Stimulated activated CD4-positive, alpha-beta T cell treated with anti-CD3 and anti-CD28 coated beads, TNF-alpha, amount 100 ng/mL, for 24 hours (primary cell): ENCODE measurements at regions not wholly inside any gene's neighbourhood (a gene's known extent, or its start where the extent isn't known, plus 50 kb on each side); places are given as distances from the start of the nearest gene placed in this dataset.

Experiments used
- DNase-seq, 3 experiments: peaks; one replicate each; pipeline ENCODE4 v3.0.0-alpha.2; 2020; ENCODE audit warnings: low read depth in 3 of 3

DNA sequence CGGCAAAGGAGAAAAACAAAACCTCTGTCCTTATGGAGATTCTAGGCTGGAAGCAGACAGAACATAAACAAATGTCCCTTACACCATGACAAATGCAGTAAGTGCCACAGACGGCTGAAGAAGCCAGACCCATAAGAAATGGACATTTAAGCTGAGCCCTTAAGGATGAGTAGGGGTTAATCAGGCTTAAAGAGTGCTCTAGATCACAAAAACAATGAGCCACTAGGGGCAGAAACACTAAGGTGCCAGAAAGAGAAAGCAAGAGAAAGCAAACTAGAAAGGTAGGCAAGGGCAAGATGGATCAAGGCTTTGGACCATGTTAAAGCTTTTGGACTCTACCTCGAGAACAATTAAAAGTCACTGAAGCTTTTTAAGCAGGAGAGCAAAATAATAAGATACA lies 326.9 kb upstream of the WWC1 start:
- DNase-seq: no peak

DNA sequence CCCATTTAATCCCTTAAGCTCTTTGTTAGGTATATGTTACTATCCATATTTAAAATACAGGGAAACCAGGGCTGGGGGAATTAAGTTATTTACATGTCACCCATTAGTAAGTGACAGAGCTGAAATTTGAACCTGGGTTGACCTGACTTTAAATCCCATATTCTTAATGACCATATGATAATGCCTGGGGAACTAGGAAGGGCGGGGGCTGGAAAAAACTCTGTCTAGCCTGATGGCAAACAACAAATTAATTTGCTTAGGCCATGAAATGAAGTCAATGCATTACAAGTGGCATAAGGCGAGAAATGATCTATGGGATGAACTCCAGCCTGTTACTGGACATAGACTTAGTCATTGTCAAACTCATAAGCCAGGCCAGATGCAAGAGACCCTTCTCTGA lies 325.7 kb upstream of the WWC1 start:
- DNase-seq: no peak

DNA sequence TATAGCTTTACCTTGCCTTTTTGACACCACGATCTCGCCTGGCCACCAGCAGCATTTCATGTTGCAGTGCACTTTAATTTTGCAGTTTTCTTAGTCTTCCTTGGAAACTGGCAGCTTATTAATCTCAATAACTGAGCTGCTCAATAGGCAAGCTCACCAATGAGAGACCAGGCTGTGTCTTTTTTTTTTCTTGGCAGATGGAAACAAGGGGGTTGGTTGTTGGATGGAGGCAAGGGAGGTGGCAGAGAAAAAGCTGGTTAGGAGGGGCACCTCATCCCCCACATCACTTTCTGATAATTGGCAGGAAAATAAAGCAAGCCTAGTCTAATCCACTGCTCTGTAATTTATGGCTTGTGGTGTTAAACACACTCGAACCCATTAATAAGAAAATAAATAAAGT lies 324.5 kb upstream of the WWC1 start:
- DNase-seq: no peak

DNA sequence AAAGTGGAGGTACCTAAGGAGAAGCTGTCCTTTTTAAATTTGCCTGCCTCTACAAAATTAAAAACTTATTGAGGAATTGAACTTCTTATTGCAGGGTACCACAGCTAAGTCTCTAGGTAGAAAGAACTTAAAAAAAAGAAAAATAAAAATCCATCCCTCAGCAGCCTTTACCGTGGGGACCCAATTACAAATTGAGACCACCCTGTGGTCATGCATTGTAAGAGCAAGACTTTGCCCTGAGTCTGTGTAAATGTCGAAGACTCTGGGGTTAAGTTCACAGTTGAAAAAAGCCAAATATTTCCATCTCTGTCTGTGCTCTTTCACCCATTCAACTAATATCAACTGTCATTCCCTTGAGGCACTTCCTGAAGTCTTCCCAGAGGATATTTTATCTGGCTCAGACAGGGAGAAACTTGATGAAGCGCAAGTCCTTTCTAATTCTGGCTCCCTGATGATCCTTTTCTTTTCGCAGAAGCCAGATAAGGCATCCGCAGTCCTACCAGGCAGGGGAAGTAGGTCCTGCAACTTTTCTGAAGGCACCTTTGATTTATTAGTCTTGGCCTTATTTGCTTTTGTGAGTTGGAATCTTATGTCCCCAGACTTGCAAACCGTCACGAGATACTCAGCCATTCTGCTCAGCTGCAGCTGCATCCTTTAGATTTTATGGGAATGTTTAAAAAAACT lies 323.8 kb upstream of the WWC1 start:
- DNase-seq: no peak

DNA sequence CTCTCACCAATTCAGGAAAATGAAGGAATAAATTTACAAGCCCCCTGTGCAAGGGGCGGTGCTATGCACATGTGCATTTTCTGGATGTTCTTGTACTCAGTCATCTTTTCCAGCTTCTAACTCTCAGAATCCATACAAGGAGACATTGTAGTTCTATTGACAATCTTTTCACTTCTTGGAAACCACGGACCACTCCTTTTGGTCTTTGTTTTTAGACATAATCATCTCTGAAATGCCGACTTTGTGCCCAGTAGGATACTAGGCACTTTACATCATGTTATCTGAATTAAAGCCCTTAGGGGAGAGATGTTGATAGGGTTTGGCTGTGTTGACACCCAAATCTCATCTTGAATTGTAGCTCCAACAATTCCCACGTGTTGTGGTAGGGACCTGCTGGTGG lies 322.6 kb upstream of the WWC1 start:
- no peak for DNase-seq

DNA sequence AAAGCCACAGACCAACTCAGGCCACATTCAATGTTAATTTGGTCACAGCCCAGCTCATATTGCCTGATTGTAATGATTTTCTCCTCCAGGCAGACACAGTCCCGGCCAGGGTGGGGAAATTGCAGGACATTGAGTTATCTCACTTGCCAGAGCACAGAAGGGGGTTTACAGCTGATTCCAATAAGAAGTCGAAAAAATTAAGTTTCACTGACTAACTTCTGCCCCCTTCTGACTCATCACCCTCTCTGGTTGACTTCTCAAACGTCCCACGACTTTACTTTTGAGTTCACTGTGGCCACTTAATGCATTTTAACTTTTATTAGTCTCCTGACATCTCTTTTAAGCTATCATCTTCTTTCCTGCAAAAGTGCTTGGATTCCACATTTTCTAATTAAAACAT lies 321.4 kb upstream of the WWC1 start:
- DNase-seq: no peak

DNA sequence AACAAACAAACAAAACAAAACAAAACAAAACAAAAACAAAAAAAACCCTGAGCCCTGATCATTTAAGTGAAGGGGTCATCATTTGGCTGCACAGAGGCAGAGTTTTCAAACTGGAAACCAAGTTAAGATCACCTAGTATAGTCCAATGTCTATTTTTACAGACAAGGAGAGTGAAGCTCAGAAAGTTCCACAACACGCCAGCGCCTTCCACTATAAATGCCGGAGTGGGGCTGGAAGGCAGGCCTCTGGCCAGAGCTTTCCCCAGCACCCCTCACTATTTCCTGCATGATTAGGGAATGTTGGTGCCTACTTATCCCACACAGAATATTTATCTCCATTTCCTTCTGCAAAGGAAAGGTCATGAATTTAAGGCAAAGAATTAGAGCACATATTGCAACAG lies 319.7 kb upstream of the WWC1 start:
- DNase-seq: no peak

DNA sequence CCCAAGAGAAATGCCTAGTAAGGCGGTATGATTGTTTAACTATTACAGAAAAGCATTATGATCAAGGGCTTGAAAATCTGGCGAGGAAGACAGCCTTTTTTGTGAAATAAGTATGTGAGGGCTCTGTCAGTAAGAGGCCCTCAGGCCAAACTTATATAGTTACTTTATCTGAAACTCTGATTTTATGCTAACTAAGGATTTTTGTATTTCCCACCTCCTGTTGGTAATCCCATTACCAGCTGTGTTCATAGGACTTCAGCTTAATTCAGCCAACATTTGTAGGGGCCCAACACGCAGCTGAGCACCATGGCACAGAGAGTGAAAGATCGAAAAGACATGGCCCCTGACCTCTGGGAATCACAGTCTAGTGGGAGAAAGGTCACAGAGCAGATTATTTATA lies 318.3 kb upstream of the WWC1 start:
- no peak for DNase-seq

DNA sequence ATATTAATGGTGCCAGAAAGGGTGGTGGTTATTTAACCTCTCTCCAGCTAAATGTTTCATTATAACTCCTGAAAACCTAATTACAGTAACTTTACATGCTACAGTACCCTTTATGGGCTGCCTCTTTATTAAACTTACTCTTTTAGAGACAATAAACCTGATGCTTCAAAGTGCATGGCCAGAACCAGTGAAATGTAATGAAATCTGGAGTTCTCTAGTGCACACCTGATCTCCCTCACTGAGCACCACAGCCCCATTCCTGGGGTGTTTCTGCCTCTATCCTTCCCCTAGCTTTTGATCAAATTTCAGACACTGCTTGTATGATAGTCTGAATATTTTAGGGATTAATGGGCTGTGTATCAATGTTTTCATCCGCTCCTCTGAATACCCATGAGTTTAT lies 306.5 kb upstream of the WWC1 start:
- no peak for DNase-seq

DNA sequence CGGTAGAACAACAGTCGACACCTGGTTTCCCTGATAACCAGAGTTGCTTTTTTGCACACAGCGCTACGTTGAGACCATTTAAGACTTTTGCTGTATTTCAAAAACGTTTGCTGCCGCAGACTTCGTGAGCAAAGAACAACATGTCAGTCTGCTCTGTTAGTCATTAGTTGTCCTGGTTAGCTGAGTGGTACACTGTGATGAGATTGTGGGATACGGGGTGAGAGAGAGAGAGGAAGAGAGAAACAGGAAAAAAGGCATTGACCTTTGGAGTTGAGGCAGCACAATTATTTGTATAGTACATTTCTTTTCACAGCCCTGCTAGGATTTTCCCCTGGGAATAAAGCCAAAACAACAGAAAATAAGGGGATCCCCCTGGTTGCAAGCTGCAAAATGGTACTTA lies 306.1 kb upstream of the WWC1 start:
- DNase-seq: no peak

DNA sequence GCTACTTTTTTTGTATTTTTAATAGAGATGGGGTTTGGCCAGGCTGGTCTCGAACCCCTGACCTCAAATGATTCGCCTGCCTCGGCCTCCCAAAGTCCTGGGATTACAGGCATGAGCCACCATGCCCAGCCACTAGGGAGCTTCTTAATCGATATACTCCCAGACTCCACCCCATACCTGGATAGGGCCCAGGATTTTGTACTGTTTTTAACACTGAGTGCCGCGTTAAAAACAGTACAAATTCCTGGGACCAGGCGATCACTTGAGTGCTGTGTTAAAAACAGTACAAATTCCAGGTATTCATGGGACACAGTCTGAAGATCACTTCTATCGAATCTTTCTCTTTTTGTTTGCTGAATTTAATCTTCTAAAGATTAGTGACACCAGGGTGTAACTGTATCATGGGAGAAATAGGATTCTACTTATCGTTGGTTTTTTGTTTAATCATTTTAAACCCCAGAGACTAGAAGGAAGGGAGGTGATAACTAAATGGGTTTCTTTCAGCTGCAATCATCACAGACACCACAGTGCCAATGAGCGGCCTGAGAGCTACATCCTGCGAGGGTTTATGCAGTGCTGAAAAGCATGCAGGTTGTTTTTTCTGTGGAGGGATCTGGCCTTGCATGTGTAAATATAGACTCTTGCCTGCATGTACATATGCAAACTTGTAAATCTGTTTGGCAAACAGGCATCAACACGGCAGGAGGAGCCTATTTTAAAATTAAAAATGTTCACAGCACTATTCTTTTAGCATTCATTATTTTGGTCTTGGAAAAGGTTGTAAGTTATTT lies 303.8 kb upstream of the WWC1 start:
- DNase-seq: no peak

DNA sequence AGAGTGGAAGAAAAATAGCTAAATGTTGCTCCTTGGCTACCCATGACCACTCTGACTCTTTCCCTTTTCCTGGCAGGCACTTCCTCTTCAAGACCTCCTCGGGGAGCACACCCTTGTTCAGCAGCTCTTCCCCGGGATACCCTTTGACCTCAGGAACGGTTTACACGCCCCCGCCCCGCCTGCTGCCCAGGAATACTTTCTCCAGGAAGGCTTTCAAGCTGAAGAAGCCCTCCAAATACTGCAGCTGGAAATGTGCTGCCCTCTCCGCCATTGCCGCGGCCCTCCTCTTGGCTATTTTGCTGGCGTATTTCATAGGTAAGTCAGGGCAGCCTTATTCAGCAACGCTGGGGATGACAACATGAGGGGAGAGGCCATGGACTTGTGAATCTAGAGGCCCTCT lies 298.6 kb upstream of the WWC1 start:
- DNase-seq: no peak

DNA sequence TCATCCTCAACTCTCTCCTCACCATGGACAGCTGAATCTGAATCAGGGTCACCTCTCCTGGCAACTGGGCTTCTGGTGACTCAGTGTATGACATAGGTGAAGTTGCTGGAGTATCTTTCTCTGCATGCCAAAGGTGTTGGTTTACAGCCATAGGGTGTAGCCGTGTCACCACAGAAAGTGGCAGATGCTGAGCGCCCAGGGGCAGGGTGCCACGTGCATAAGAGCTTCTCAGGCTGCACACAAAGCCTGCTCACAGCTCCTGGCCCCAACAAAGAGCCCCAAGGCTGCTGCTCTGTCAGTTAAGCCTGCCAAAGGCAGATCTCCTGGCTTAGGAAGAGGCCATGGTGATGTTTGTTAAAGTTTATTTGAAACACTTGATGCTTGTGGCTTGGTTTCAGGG lies 297.7 kb upstream of the WWC1 start:
- DNase-seq: no peak

DNA sequence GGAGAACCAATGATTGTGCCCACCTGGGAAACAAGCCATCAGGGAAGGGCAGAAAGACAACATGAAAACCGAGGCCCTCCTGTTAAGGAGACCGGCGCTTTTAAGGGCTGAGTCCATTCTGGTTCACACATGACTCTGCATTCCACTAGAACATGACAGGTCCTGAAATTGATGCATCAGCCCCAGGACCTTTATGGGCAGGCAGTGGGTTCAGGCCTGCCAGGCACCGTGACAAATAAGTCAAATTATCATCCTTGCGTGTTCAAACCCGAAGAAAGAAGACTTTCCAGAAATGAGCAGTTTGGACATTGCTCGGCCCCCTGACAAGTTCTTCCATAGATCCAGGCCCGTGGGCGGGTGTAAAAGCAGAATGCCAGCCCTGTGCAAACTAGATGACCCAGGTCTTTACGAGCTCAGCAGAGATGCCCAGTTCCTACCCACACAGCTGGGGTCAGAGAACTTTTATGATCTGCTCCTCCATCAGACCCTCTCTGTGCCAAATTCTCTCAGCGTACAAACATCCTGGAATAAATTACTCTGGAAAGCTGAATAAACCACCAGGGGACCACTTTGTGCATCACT lies 295.5 kb upstream of the WWC1 start:
- DNase-seq: no peak

DNA sequence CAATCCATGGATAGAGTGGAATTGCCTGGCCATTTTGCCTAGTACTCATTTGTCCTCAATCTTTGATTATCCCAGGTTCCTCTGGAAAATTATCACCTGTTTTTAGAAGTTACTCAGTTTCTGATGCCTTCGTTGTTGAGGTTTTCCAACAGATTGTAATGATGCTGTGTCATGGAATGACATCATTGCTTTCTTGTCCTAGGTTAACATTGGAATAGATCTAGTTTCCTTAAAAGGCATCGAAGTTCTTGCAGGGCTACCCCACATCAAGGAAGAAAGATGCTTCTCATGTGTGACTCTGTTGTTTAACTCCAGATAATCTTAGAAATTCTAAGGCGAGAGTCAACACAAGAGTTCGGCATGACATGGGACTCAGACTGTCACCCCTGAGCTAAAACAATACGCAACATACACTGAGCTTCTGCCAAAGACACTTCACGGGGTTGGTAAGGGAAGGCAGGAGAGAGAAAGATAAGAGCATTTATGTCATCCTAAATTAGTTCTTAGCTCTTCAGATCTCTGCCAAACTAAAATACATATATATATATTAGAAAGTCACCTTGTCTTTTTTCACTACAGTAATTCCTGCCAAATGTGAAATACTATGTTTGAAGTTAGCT lies 293.2 kb upstream of the WWC1 start:
- DNase-seq: no peak

DNA sequence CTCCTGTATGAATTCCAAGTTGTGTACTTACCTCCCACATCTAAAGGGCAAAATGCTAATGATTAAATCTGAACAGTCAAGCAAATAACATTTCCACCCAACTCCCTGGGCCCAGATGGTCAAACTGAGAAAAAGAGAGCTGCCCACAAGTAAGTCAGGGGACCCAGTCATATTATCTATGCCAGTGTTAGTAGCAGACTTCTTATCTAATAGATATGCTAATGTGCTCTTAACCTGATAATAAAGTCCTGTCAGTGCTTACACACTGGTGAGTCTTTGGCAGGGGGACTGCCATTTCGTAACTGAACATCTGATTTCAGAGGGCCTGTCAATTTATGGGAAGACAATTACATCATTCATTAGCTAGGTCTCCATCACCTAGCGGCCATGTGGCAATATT lies 292.3 kb upstream of the WWC1 start:
- DNase-seq: no peak

DNA sequence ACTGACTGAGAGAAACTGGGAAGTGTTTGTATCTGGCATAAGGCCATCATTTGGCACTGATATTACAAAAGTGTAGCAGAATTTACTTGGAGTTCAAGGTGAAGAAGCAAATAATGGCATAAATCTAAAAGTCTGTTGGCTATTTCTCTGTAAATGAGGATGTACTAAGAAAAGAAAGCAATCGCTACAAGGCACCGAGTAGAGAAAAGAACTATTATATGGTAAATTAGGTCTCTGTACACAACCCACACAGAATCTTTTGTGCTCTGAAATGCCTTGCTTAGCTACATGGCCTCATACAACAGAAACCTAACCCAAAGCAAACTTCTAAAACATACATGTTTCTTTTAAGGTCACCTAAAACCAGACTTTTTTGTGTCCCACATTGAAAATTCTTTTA lies 290.1 kb upstream of the WWC1 start:
- DNase-seq: no peak

DNA sequence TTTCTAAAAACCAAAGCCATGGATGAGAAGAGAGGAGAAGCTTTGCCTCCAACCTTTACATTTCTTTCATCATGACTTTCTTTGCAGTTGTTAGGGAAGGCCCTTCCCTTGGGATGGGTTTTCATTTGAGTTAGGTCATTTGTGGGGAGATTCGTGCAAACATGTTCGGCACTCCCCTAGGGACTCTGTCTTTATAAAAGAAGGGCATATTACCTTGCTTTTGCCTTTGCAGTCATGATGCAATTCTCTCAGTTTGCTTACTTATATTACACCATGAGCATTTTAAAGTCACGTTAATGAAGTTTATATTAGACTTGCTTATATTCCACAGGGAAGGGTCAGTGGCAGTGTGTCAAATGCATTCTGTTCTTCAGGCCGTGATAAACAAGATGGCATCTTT lies 289.3 kb upstream of the WWC1 start:
- DNase-seq: no peak

DNA sequence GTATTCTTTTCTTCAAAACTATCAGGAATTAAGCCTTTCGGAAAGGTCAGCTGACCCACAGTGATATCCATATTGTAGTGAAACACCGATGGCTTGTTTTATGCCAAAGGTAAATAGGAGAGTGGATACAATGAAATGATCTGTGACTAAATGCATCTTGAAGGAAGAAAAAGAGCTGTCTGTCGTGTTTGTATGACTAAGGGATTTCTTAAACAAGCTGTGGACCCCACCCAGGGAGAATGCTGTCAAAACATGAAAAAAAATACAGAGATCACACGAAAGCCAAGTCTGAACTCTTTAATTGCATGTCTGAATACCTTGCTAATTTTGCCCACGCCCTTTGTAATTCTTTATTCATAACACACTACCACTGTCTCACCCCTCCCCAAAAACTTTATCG lies 286.4 kb upstream of the WWC1 start:
- no peak for DNase-seq

DNA sequence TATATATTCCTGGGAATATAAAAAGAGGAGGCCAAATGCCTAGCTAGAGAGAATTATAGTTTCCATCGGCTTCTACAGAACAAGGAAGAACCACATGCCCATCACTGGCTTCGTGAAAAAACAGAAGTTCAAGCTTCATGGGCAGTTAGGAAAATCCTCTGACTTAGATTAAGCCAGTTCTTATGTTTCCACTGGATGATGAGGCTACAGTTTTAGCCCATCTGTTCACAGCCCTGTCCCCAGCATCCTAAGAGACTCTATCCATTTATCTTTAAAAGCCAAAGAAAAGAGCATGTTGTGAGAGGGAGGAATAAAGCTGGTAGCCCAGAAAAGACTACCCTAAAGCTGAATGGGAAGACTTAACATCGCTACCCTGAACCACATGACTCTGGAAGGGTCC lies 285.5 kb upstream of the WWC1 start:
- no peak for DNase-seq

DNA sequence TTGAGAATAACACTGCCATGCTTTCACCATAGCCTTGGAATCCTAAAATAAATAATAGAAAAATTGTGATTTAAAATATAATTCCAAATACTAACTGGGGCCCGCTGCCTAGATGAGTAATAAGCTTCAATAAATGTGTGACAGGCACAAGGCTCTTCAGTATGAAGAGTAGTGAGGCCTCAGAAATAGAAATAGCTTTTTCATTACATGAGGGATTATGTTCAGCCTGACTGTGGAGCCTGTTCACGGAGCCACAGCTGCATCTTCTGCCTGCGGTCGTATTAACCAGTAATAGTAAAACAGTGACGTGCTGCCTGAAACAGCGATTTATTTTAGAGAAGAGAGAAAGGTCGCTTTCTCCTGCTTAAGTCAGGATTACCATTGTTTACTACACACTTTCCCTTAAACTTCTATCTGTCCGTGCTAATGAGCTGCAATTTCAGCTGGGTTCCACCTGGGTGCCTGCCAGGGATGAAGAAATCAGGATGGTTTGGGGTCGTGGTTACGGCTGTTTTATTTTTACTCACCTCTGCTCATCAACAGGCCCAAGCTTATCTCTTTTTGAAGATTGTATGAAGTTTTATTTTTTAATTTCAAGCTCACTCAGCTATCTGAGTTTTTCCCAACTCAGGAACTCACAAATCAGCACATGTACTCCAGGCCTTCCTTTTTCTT lies 284.9 kb upstream of the WWC1 start:
- no peak for DNase-seq

DNA sequence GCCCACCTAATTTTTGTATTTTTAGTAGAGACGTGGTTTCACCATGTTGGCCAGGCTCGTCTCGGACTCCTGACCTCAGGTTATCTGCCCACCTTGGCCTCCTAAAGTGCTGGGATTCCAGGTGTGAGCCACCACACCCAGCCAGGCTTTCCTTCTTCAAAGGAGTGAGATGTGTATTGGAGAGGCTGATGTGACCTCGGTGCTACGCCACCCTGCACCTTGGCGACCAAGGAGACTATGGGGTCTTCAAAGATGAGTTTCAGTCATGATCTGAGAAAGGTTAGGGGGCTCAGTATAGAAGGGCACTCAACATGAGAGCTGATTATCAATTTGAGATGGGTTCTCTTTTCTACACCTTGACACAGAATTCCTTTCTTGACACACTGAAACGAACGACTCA lies 284.2 kb upstream of the WWC1 start:
- DNase-seq: no peak
